ENCODE measurements at regions not wholly inside any gene's neighbourhood (a gene's known extent, or its start where the extent isn't known, plus 50 kb on each side); places are given as distances from the start of the nearest gene placed in this dataset.

GRCh38 chr2:36168115-36168514 lies 187.5 kb upstream of the CRIM1 start:
- Histone ChIP-seq H3K4ac (replicated peaks; ENCODE audit: insufficient read length, low read depth, low read length) (no peak overlapping the region), H2BK5ac (ENCODE audit: low read depth, low read length) (no peak overlapping the region), H3K4me1 (replicated peaks in 1 of 4; ENCODE audit: control insufficient read depth in 3 of 4, insufficient read depth in 4 of 4, low read length in 3 of 4) (no peaks in the 10 kb centered on the region), H3K9me3 (ENCODE audit: insufficient read depth in 2 of 2, low read depth in 1 of 2, low read length in 1 of 2) (no peaks in the 10 kb centered on the region), H3K14ac (ENCODE audit: insufficient read length) (no peak overlapping the region), H3K9ac (replicated peaks in 1 of 4; ENCODE audit: extremely low read depth in 1 of 4, low read depth in 3 of 4, low read length in 3 of 4) (no peak overlapping the region), H3K56ac (replicated peaks; ENCODE audit: insufficient read length, low read depth, low read length) (no peak overlapping the region), H3K23ac (ENCODE audit: insufficient read length) (no peak overlapping the region), H2AK5ac (ENCODE audit: low read depth, low read length) (no peak overlapping the region), H3K79me2 (ENCODE audit: control insufficient read depth in 1 of 2, insufficient read depth in 2 of 2, low read length in 2 of 2) (no peaks in the 10 kb centered on the region), H3K23me2 (ENCODE audit: low read depth, low read length) (no peaks in the 10 kb centered on the region), H3K27me3 (replicated peaks in 1 of 4; ENCODE audit: control insufficient read depth in 3 of 4, extremely low read depth in 1 of 4, insufficient read depth in 3 of 4, low read length in 3 of 4) (no peaks in the 10 kb centered on the region), H3K27ac (ENCODE audit: low read depth, low read length) (no peak overlapping the region), H2AFZ (ENCODE audit: low read length) (no peak overlapping the region), H4K20me1 (replicated peaks in 1 of 2; ENCODE audit: control insufficient read depth in 1 of 2, insufficient read depth in 2 of 2, low read length in 2 of 2) (no peaks in the 10 kb centered on the region), H4K5ac (ENCODE audit: insufficient read length, low read depth, low read length) (no peak overlapping the region), H3K4me3 (ENCODE audit: extremely low read depth in 1 of 4, insufficient read depth in 2 of 4, low read depth in 3 of 4, low read length in 4 of 4) (no peak overlapping the region), H2BK120ac (replicated peaks; ENCODE audit: low read depth, low read length) (no peak overlapping the region), H3K79me1 (ENCODE audit: low read depth, low read length) (no peaks in the 10 kb centered on the region), H3K36me3 (ENCODE audit: control insufficient read depth in 2 of 4, insufficient read depth in 4 of 4, low read length in 3 of 4) (no peaks in the 10 kb centered on the region), H4K91ac (replicated peaks; ENCODE audit: insufficient read length, low read length) (no peak overlapping the region), H2BK15ac (ENCODE audit: low read length) (no peak overlapping the region), H3K18ac (ENCODE audit: extremely low read depth, low read length) (no peak overlapping the region), H4K8ac (ENCODE audit: extremely low read depth, insufficient read depth, low read length) (no peak overlapping the region), H2BK20ac (ENCODE audit: low read length) (no peak overlapping the region), H3K4me2 (ENCODE audit: insufficient read depth in 1 of 2, low read depth in 2 of 2, low read length in 2 of 2) (no peak overlapping the region), H2BK12ac (ENCODE audit: low read depth, low read length) (no peak overlapping the region)
- DNase-seq (ENCODE audit: low read depth in 1 of 2, low spot score in 2 of 2): no peak
- no peak for TF ChIP-seq KDM4A (IDR thresholded peaks at IDR 0.05; ENCODE audit: low read depth, low read length, severe bottlenecking)
- no peak for TF ChIP-seq EZH2 (IDR thresholded peaks at IDR 0.05; ENCODE audit: low read depth, low read length, severe bottlenecking)
- TF ChIP-seq SP1 (IDR thresholded peaks at IDR 0.05; ENCODE audit: low read depth, low read length): no peak
- no peak for TF ChIP-seq FOSL1 (IDR thresholded peaks at IDR 0.05; ENCODE audit: insufficient read depth, low read depth, low read length)
- TF ChIP-seq NANOG (IDR thresholded peaks at IDR 0.05; ENCODE audit: insufficient read depth, low read depth, low read length, poor library complexity, severe bottlenecking): no peak
- no peak for TF ChIP-seq SIX5 (IDR thresholded peaks at IDR 0.05; ENCODE audit: low read depth, low read length)
- TF ChIP-seq GTF2F1 (IDR thresholded peaks at IDR 0.05; ENCODE audit: borderline replicate concordance, low read depth, low read length): no peak
- no peak for TF ChIP-seq SIN3A (conservative IDR thresholded peaks at IDR 0.05 in 1 of 2, IDR thresholded peaks at IDR 0.05 in 1 of 2; ENCODE audit: low read depth in 1 of 2, low read length in 2 of 2)
- TF ChIP-seq YY1 (IDR thresholded peaks at IDR 0.05; ENCODE audit: low read depth, low read length): no peak
- TF ChIP-seq KDM5A (IDR thresholded peaks at IDR 0.05; ENCODE audit: low read length): no peak
- TF ChIP-seq ASH2L (IDR thresholded peaks at IDR 0.05; ENCODE audit: low read length): no peak
- no peak for TF ChIP-seq BCL11A (IDR thresholded peaks at IDR 0.05; ENCODE audit: low read depth in 2 of 2, low read length in 2 of 2)
- TF ChIP-seq, protein P1, sequence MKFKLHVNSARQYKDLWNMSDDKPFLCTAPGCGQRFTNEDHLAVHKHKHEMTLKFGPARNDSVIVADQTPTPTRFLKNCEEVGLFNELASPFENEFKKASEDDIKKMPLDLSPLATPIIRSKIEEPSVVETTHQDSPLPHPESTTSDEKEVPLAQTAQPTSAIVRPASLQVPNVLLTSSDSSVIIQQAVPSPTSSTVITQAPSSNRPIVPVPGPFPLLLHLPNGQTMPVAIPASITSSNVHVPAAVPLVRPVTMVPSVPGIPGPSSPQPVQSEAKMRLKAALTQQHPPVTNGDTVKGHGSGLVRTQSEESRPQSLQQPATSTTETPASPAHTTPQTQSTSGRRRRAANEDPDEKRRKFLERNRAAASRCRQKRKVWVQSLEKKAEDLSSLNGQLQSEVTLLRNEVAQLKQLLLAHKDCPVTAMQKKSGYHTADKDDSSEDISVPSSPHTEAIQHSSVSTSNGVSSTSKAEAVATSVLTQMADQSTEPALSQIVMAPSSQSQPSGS (IDR thresholded peaks at IDR 0.05; ENCODE audit: low read length): no peak
- no peak for TF ChIP-seq TCF12 (IDR thresholded peaks at IDR 0.05; ENCODE audit: low read depth, low read length)
- ChIA-PET CTCF (ENCODE audit: partially characterized antibody) (no interaction called here), POLR2A (ENCODE audit: partially characterized antibody) (no interaction called here)
- whole genome bisulfite sequencing, 2 experiments (ENCODE audit: extremely low coverage in 1 of 2, insufficient coverage in 1 of 2, insufficient read length in 1 of 2, insufficient replicate concordance in 2 of 2, low coverage in 1 of 2, low lambda C conversion rate in 2 of 2, missing lambda C conversion rate in 1 of 2): 90% methylated on average over 2 of the region's 2 CpGs; no CpG with 5 or more reads in 1 of the 2 experiments
- no peak for FAIRE-seq

Data from H1 (cell line).